Activated naive CD8-positive, alpha-beta T cell treated with anti-CD3 and anti-CD28 coated beads, Interleukin-2, amount 50 U/mL, for 24 hours (primary cell): ENCODE measurements at regions not wholly inside any gene's neighbourhood (a gene's known extent, or its start where the extent isn't known, plus 50 kb on each side); places are given as distances from the start of the nearest gene placed in this dataset.

ENCODE experiments used
- ATAC-seq: fragments of 150-1000 bp; cut with Tn5 transposase; one replicate; pipeline ENCODE4 v1.10.0; 2021
- DNase-seq: peaks from one replicate; pipeline ENCODE4 v3.0.0; 2021
- H3K27ac Mint-ChIP-seq: one replicate; pipeline ENCODE4 v1.8.0; 2021; ENCODE audit warnings: mild to moderate bottlenecking, mixed read lengths
- H3K27me3 Mint-ChIP-seq: one replicate; pipeline ENCODE4 v1.8.0; 2021; ENCODE audit warnings: mixed read lengths
- H3K36me3 Mint-ChIP-seq: one replicate; pipeline ENCODE4 v1.8.0; 2021; ENCODE audit warnings: low read depth, mixed read lengths
- H3K4me1 Mint-ChIP-seq: one replicate; pipeline ENCODE4 v1.8.0; 2021; ENCODE audit warnings: mixed read lengths
- H3K4me3 Mint-ChIP-seq: one replicate; pipeline ENCODE4 v1.8.0; 2021; ENCODE audit warnings: mild to moderate bottlenecking, moderate library complexity, mixed read lengths
- H3K9me3 Mint-ChIP-seq: one replicate; pipeline ENCODE4 v1.8.0; 2021; ENCODE audit warnings: mixed read lengths

DNA sequence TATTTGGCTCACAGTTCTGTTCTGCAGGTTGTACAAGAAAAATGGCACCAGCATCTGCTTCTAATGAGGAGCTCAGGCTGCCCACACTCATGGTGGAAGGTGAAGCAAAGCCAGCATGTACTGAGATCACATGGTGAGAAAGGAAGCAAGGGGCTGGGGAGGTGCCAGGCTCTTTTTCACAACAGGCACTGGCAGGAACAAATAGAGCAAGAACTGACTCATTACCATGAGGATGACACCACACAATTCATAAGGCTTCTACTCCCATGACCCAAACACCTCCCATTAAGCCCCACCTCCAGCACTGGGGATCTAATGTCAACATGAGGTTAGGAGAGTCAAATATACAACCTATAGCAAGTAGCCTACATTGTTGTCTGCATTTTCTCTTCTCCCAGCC, 522.6 kb downstream of the RFC3 start:
- H3K27me3 Mint-ChIP-seq: no peaks in the 10 kb centered on the region
- H3K4me1 Mint-ChIP-seq: no peaks in the 10 kb centered on the region
- ATAC-seq (no peak), DNase-seq (no peak)
- H3K4me3 Mint-ChIP-seq: no peak overlapping the region
- no peak overlapping the region for H3K27ac Mint-ChIP-seq
- peaks cover 8% of the 10 kb centered on the region for H3K9me3 Mint-ChIP-seq
- H3K36me3 Mint-ChIP-seq: no peaks in the 10 kb centered on the region

GRCh38 chr13:34343413-34343940, 525.5 kb downstream of the RFC3 start:
- DNase-seq (no peak), ATAC-seq (no peak)
- Mint-ChIP-seq H3K27ac (no peak overlapping the region), H3K4me3 (no peak overlapping the region), H3K27me3 (no peaks in the 10 kb centered on the region), H3K4me1 (no peaks in the 10 kb centered on the region), H3K36me3 (no peaks in the 10 kb centered on the region), H3K9me3 (peaks cover 8% of the 10 kb centered on the region)

DNA sequence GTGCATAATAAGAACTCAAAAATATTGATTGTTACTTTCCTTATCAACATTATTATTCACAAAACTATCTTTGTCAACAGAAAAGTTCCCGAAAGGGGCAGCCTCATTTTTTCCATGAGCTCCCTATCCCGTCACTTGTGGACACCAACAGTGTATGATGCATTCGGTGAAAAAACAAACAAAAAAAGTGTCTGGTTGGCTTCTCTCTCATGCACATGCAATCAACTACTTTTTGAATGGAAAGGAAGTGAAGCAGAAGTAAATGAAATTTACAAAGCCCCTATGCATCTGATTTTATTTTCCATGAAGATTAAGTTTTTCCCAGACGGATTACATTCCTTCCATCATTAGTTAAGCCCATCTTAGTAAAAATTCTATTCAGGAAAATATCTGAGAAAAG, 526.9 kb downstream of the RFC3 start:
- Mint-ChIP-seq H3K4me3 (no peak overlapping the region), H3K27me3 (no peaks in the 10 kb centered on the region), H3K4me1 (no peaks in the 10 kb centered on the region), H3K36me3 (no peaks in the 10 kb centered on the region), H3K9me3 (no peaks in the 10 kb centered on the region), H3K27ac (no peak overlapping the region)
- DNase-seq (no peak), ATAC-seq (no peak)

GRCh38 chr13:34345258-34345965, 527.5 kb downstream of the RFC3 start:
- H3K27ac Mint-ChIP-seq: no peak overlapping the region
- ATAC-seq (no peak), DNase-seq (no peak)
- no peak overlapping the region for H3K4me3 Mint-ChIP-seq
- no peaks in the 10 kb centered on the region for H3K9me3 Mint-ChIP-seq
- no peaks in the 10 kb centered on the region for H3K36me3 Mint-ChIP-seq
- H3K27me3 Mint-ChIP-seq: no peaks in the 10 kb centered on the region
- no peaks in the 10 kb centered on the region for H3K4me1 Mint-ChIP-seq

- Mint-ChIP-seq H3K36me3 (no peaks in the 10 kb centered on the region), H3K4me1 (no peaks in the 10 kb centered on the region), H3K27ac (no peak overlapping the region), H3K9me3 (peaks cover 6% of the 10 kb centered on the region), H3K4me3 (no peak overlapping the region), H3K27me3 (no peaks in the 10 kb centered on the region)
- ATAC-seq (no peak), DNase-seq (no peak)
Observed at GRCh38 chr13:34346626-34347025, 528.7 kb downstream of the RFC3 start.

DNA sequence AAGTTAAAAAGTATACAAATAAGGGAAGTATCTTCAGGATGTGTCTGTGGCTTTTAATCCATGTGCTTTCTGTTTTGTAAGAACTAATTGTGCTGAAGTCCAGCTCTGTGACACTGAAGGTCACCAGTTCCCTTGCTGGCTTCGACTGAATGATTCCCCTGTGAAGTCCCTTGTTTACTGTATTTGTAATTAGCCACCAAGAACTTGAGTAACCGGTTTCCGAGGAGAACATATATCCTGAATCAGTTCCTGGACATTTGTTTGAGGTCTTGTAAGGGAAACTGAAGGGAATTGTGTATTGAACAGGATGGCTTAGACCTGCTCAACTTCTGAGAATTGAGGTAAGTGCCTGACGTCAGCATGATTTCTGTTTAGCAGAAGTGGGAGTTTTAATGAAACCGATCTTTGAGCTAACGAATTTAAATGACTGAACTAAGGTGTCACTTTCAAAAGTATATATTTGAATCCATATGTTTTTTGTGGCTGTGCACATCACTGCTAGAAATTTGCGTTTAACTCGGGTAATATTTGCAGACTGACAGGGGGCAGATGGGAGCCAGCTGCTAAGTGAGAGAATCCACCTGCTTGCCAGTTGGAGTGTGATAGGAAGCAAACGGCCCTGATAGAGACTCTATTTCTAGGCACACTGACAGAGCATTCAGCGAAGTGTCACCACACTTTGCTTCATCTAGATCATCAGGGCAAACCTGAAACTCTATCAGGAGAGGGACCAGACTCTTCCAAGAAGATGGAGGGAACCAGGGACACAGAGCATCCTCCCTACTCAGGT, 530.0 kb downstream of the RFC3 start:
- no peak for ATAC-seq
- Mint-ChIP-seq H3K36me3 (no peaks in the 10 kb centered on the region), H3K4me3 (no peak overlapping the region), H3K4me1 (no peaks in the 10 kb centered on the region), H3K27ac (no peak overlapping the region), H3K27me3 (no peaks in the 10 kb centered on the region), H3K9me3 (peaks cover 6% of the 10 kb centered on the region)
- no peak for DNase-seq

DNA sequence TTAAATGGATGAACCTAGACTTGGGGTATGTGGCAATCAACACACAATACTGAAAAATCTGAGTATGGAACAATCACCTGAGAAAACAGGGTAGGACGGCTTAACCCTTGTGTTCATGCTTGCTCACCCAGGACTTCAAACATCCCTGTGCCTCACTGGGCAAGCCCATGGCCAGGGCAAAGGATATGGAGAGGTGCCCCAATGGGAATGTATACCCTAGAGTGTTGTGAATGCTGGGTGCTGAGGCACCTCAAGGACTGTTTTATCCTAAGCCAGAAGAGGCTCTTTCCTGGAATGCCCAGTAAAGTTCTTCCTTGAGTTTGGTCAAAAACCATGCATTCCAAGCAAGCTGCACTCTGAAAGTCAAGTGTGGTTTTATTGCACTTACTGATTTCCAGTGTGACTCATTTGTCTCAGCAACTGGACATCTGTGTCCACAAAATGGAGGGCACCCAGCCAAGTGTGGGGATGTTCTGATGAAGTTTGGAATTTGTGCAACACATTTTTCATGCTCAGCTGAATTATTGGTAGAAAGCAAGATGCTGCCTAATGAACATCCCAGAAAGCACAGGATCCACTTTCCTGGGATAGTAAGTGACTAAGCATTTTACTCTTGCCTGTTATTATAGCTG, 531.3 kb downstream of the RFC3 start:
- H3K4me1 Mint-ChIP-seq: no peaks in the 10 kb centered on the region
- no peaks in the 10 kb centered on the region for H3K36me3 Mint-ChIP-seq
- DNase-seq: no peak
- H3K9me3 Mint-ChIP-seq: peaks cover 6% of the 10 kb centered on the region
- no peak overlapping the region for H3K27ac Mint-ChIP-seq
- no peaks in the 10 kb centered on the region for H3K27me3 Mint-ChIP-seq
- no peak overlapping the region for H3K4me3 Mint-ChIP-seq
- no peak for ATAC-seq

DNA sequence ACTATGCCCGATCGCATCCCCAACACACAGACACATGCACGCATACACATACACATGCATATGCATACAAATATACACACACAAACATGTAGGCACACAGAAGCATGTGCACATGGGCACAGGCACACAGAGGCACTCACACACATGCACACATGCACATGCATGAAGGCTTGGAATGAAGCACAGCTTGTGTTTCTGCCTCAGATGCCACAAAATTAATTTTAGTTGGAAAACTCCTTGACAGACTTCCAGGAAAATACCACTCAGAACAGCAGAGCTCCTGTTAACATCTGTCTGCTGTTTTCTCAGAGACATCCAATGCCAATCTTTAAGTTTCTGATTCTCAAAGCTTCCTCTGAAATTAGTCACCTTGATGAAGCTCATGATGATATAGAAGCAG, 532.7 kb downstream of the RFC3 start:
- no peaks in the 10 kb centered on the region for H3K4me1 Mint-ChIP-seq
- no peak overlapping the region for H3K4me3 Mint-ChIP-seq
- peaks cover 13% of the 10 kb centered on the region for H3K9me3 Mint-ChIP-seq
- H3K27ac Mint-ChIP-seq: no peak overlapping the region
- H3K27me3 Mint-ChIP-seq: no peaks in the 10 kb centered on the region
- no peaks in the 10 kb centered on the region for H3K36me3 Mint-ChIP-seq
- ATAC-seq: no peak
- DNase-seq: no peak

DNA sequence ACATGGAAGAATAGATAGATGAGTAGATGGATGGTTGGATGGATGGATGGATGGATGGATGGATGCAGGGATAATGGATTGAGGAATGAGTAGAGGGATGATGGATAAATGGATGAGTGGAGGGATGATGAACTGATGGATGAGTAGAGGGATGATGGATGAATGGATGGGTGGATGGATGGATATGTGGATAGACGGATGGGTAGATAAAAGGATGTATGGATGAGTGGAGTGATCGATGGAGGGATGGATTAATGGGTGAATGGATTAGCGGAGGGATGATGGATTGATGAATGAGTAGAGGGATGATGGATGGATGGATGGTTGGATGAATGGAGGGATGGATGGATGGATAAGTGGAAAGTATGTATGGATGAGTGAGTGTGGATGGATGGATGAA, 533.2 kb downstream of the RFC3 start:
- Mint-ChIP-seq H3K4me3 (no peak overlapping the region), H3K27ac (no peak overlapping the region), H3K4me1 (no peaks in the 10 kb centered on the region), H3K27me3 (no peaks in the 10 kb centered on the region), H3K9me3 (peaks cover 13% of the 10 kb centered on the region), H3K36me3 (no peaks in the 10 kb centered on the region)
- ATAC-seq: no peak
- no peak for DNase-seq

DNA sequence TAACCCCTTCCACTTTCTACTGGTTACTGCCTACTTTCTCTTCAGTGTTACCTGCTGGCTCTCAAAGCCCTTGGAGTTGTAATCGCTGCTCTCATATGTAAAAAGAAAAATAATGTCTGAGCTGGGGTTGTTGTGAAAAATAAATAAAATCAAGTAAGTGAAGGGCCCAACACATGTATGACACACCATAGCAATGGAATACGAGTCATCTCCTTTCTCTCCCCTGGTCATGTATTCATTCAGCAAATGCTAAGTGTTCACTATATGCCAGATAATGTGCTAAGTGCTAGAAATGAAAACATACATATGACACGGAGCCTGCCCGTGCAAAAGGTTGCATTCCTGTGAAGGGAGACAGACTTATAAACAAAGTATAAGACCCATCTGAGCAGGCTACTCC, 535.0 kb downstream of the RFC3 start:
- no peaks in the 10 kb centered on the region for H3K4me1 Mint-ChIP-seq
- no peak for DNase-seq
- H3K27me3 Mint-ChIP-seq: no peaks in the 10 kb centered on the region
- no peak overlapping the region for H3K27ac Mint-ChIP-seq
- ATAC-seq: no peak
- H3K4me3 Mint-ChIP-seq: no peak overlapping the region
- H3K9me3 Mint-ChIP-seq: peaks cover 13% of the 10 kb centered on the region
- no peaks in the 10 kb centered on the region for H3K36me3 Mint-ChIP-seq

DNA sequence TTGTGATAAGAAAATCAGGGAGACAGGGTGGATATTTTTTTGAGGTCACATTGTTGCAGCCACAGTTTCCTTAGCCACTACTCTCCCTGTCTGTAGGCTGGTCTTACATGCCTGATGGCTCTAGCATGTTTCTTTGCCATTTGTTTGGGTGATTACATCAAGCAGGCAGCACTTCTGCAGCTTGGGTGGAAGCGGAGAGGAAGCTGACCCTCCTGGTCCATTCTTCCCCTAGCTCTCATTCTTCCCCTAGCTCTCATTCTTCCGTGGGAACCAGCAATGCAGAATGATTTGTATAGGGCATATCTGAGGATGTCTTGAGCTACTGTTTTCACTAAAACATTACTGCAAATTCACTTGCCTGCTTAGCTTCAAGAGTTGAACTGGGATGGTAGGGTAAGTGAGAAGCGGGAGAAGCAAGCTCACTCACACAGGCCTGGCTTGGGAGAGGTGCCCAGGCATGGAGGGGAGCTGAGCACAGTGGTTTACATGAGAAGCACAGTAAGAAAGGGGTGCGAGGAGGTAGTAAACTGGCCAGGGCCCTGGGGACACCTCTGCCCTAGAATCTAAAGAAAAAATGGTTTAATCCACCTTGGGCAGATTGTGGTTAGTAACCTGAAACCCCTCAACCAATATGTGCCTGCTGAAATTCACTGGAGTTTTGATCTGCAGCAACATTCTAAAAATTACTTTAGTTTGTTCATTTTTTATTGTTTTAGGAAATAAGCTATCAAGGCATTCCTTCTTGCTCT, 538.9 kb downstream of the RFC3 start:
- ATAC-seq (no peak), DNase-seq (no peak)
- no peaks in the 10 kb centered on the region for H3K27me3 Mint-ChIP-seq
- H3K4me3 Mint-ChIP-seq: no peak overlapping the region
- H3K36me3 Mint-ChIP-seq: no peaks in the 10 kb centered on the region
- peaks cover 8% of the 10 kb centered on the region for H3K9me3 Mint-ChIP-seq
- H3K27ac Mint-ChIP-seq: no peak overlapping the region
- no peaks in the 10 kb centered on the region for H3K4me1 Mint-ChIP-seq

GRCh38 chr13:34357435-34358232, 539.7 kb downstream of the RFC3 start:
- Mint-ChIP-seq H3K36me3 (no peaks in the 10 kb centered on the region), H3K4me1 (no peaks in the 10 kb centered on the region), H3K27me3 (no peaks in the 10 kb centered on the region), H3K9me3 (peaks cover 8% of the 10 kb centered on the region), H3K4me3 (no peak overlapping the region), H3K27ac (no peak overlapping the region)
- no peak for DNase-seq
- peak; percentile 28 for ATAC-seq

GRCh38 chr13:34358811-34359513, 541.0 kb downstream of the RFC3 start:
- H3K27me3 Mint-ChIP-seq: no peaks in the 10 kb centered on the region
- H3K4me1 Mint-ChIP-seq: no peaks in the 10 kb centered on the region
- H3K4me3 Mint-ChIP-seq: no peak overlapping the region
- H3K9me3 Mint-ChIP-seq: peaks cover 9% of the 10 kb centered on the region
- DNase-seq (no peak), ATAC-seq (no peak)
- no peak overlapping the region for H3K27ac Mint-ChIP-seq
- H3K36me3 Mint-ChIP-seq: no peaks in the 10 kb centered on the region
